HFF-Myc (cell line): ENCODE measurements at regions not wholly inside any gene's neighbourhood (a gene's known extent, or its start where the extent isn't known, plus 50 kb on each side); places are given as distances from the start of the nearest gene placed in this dataset.

ENCODE experiments used
- DNase-seq: peaks from one replicate; pipeline ENCODE4 v3.0.0-alpha.2; 2011; ENCODE audit warnings: low read depth; ENCODE audit errors: extremely low read depth
- H3K4me3 ChIP-seq: replicated peaks from 2 replicates; pipeline ENCODE4 v1.5.1; 2011; ENCODE audit warnings: low read depth, mild to moderate bottlenecking, control low read depth, low read length
- CTCF ChIP-seq: IDR thresholded peaks from 2 replicates; pipeline ENCODE4 v1.5.1; 2012; ENCODE audit warnings: mild to moderate bottlenecking, low read depth, low read length, control low read depth; ENCODE audit errors: missing control alignments

- TF ChIP-seq CTCF = no peak
- no peak for DNase-seq
- H3K4me3 ChIP-seq = no peak overlapping the region
Measured at GRCh38 chr3:192054881-192055280, 593.9 kb downstream of the PYDC2 start.

DNA sequence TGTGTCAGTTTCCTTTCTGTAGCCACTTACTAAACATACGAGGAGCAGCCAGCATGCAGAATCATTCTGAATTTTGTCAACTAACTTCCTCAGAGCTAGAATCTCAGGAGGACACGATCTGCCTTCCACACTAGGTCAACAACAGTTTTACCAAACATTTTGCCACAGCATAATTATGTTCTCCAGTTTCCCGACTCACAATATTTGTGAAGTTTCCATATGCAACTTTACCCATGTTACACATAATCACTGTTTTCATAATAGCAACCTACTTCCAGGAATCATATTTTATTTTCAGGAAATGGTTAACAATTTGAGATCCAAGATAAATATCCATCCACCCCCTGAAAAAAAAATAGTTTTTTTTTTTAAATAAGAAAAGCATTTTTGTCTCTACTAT, 595.0 kb downstream of the PYDC2 start:
- DNase-seq = no peak
- H3K4me3 ChIP-seq = no peak overlapping the region
- no peak for TF ChIP-seq CTCF

DNA sequence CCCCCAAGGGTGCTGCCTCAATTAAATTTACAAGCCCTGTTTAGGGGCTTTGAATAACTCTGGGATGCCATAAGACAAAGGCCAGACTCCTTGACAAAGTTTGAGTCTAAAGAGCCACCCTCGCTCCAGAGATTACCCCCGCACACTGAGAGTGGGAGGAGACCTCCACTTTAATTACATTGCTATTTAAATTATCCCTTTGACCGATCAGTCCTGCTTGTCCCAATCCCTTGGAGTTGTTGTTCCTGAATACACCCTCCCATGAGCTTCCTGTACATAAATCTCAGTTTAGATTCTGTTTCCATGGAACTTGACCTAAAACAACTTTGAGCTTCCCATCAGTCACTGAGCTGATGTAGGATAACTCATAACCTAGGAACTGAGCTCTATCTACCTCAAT, 596.3 kb downstream of the PYDC2 start:
- no peak for TF ChIP-seq CTCF
- DNase-seq = no peak
- H3K4me3 ChIP-seq = no peak overlapping the region

- TF ChIP-seq CTCF = no peak
- H3K4me3 ChIP-seq = no peak overlapping the region
- DNase-seq = no peak
Measured at GRCh38 chr3:192060160-192060781, 599.3 kb downstream of the PYDC2 start.

GRCh38 chr3:192061426-192061825, 600.5 kb downstream of the PYDC2 start:
- H3K4me3 ChIP-seq = no peak overlapping the region
- no peak for DNase-seq
- no peak for TF ChIP-seq CTCF

GRCh38 chr3:192062186-192062585, 601.2 kb downstream of the PYDC2 start:
- no peak for TF ChIP-seq CTCF

DNA sequence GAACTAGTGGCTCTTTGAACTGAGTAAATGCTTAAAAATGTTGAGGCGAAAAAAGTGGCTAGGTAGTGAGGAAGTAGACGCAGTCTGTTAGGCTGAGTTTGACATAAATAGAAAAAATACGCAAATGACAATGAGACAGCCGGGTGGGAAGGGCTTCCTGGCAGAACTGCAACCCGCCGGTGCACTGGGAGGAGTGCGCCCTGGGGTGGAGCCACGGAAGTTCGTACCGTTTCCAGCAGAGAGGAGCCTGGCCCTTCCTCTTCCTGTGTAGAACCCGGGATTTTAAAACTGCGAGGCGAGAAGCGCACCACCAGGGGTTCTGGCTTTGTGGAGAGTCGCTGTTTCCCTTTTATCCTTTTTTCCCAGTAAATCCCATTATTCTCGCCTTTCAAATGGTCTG, 602.6 kb downstream of the PYDC2 start:
- TF ChIP-seq CTCF = no peak
- H3K4me3 ChIP-seq = no peak overlapping the region
- no peak for DNase-seq

More at GRCh38 chr3:192062186-192062585, 601.2 kb downstream of the PYDC2 start:
- DNase-seq = no peak
- H3K4me3 ChIP-seq = no peak overlapping the region
